Activated B cell treated with CpG ODN at 0.5 μM for 24 hours (primary cell): ENCODE measurements at regions not wholly inside any gene's neighbourhood (a gene's known extent, or its start where the extent isn't known, plus 50 kb on each side); places are given as distances from the start of the nearest gene placed in this dataset.

ENCODE experiments used
- ATAC-seq: fragments of 200-7000 bp; cut with Tn5 transposase; one replicate; pipeline ENCODE4 v1.10.0; 2021; ENCODE audit warnings: low read depth, mild to moderate bottlenecking, moderate library complexity
- CTCF ChIA-PET: fragments of 350-600 bp; sonication (Branson Sonifier 250); formaldehyde crosslinking; loops from one replicate; lab custom pipeline; 2021; ENCODE audit warnings: antibody characterized with exemption; lab: Charles Lee
- POLR2A ChIA-PET: fragments of 350-600 bp; sonication (Branson Sonifier 250); formaldehyde crosslinking; loops from one replicate; lab custom pipeline; 2021; ENCODE audit warnings: antibody characterized with exemption; lab: Charles Lee
- DNase-seq: peaks from one replicate; pipeline ENCODE4 v3.0.0; 2022
- H3K27ac Mint-ChIP-seq: one replicate; pipeline ENCODE4 v1.8.0; 2020; ENCODE audit warnings: mixed read lengths
- H3K27me3 Mint-ChIP-seq: one replicate; pipeline ENCODE4 v1.8.0; 2021; ENCODE audit warnings: mixed read lengths
- H3K36me3 Mint-ChIP-seq: one replicate; pipeline ENCODE4 v1.8.0; 2021; ENCODE audit warnings: low read depth, mixed read lengths
- H3K4me1 Mint-ChIP-seq: one replicate; pipeline ENCODE4 v1.8.0; 2021; ENCODE audit warnings: mixed read lengths
- H3K4me3 Mint-ChIP-seq: one replicate; pipeline ENCODE4 v1.8.0; 2020; ENCODE audit warnings: mild to moderate bottlenecking, mixed read lengths
- H3K9me3 Mint-ChIP-seq: one replicate; pipeline ENCODE4 v1.8.0; 2020; ENCODE audit warnings: mixed read lengths
- CTCF ChIP-seq: fragments of 200-600 bp; IDR thresholded peaks from one replicate; pipeline ENCODE4 v1.8.0; 2022; ENCODE audit warnings: antibody characterized with exemption, mild to moderate bottlenecking
- intact Hi-C: fragments of 100-400 bp; cut with micrococcal nuclease; formaldehyde crosslinking; loops from one replicate; pipeline ENCODE4 v1.15.1; 2024

GRCh38 chr13:53691417-53691816, 662.8 kb downstream of the OLFM4 start:
- no peak for DNase-seq
- intact Hi-C loops = no loop called here
- Mint-ChIP-seq H3K4me1 (no peaks in the 10 kb centered on the region), H3K27me3 (no peaks in the 10 kb centered on the region), H3K36me3 (no peaks in the 10 kb centered on the region), H3K27ac (no peak overlapping the region), H3K9me3 (peaks cover 10% of the 10 kb centered on the region), H3K4me3 (no peak overlapping the region)
- TF ChIP-seq CTCF = no peak
- POLR2A ChIA-PET = no interaction called here
- CTCF ChIA-PET = no interaction called here
- no peak for ATAC-seq

- CTCF ChIA-PET = no interaction called here
Observed at GRCh38 chr13:53694814-53695532, 666.4 kb downstream of the OLFM4 start.

GRCh38 chr13:53703371-53704080, 674.9 kb downstream of the OLFM4 start:
- no peak for DNase-seq
- TF ChIP-seq CTCF = no peak
- ChIA-PET POLR2A (no interaction called here), CTCF (no interaction called here)
- no peak for ATAC-seq
- intact Hi-C loops = no loop called here
- no peaks in the 10 kb centered on the region for H3K27me3 Mint-ChIP-seq
- H3K27ac Mint-ChIP-seq = no peak overlapping the region
- peaks cover 7% of the 10 kb centered on the region for H3K9me3 Mint-ChIP-seq
- no peak overlapping the region for H3K4me3 Mint-ChIP-seq
- no peaks in the 10 kb centered on the region for H3K4me1 Mint-ChIP-seq
- no peaks in the 10 kb centered on the region for H3K36me3 Mint-ChIP-seq

More at GRCh38 chr13:53694814-53695532, 666.4 kb downstream of the OLFM4 start:
- TF ChIP-seq CTCF = no peak
- Mint-ChIP-seq H3K4me3 (no peak overlapping the region), H3K36me3 (no peaks in the 10 kb centered on the region), H3K27me3 (no peaks in the 10 kb centered on the region), H3K4me1 (no peaks in the 10 kb centered on the region), H3K27ac (no peak overlapping the region), H3K9me3 (peaks cover 6% of the 10 kb centered on the region)
- intact Hi-C loops = no loop called here
- POLR2A ChIA-PET = no interaction called here
- ATAC-seq = no peak
- DNase-seq = no peak

- POLR2A ChIA-PET = no interaction called here
- DNase-seq = no peak
- no peak for TF ChIP-seq CTCF
- no peaks in the 10 kb centered on the region for H3K27me3 Mint-ChIP-seq
- no peak overlapping the region for H3K4me3 Mint-ChIP-seq
- no peaks in the 10 kb centered on the region for H3K36me3 Mint-ChIP-seq
- intact Hi-C loops = no loop called here
- H3K27ac Mint-ChIP-seq = no peak overlapping the region
- CTCF ChIA-PET = no interaction called here
- H3K9me3 Mint-ChIP-seq = peaks cover 16% of the 10 kb centered on the region
- no peaks in the 10 kb centered on the region for H3K4me1 Mint-ChIP-seq
- no peak for ATAC-seq
Observed at GRCh38 chr13:53719281-53719680, 690.7 kb downstream of the OLFM4 start.

- Mint-ChIP-seq H3K9me3 (no peaks in the 10 kb centered on the region), H3K36me3 (no peaks in the 10 kb centered on the region), H3K4me1 (no peaks in the 10 kb centered on the region), H3K4me3 (no peak overlapping the region), H3K27ac (no peak overlapping the region), H3K27me3 (no peaks in the 10 kb centered on the region)
- no peak for ATAC-seq
- ChIA-PET POLR2A (no interaction called here), CTCF (no interaction called here)
- DNase-seq = no peak
- intact Hi-C loops = no loop called here
- no peak for TF ChIP-seq CTCF
Observed at GRCh38 chr13:53732664-53733063, 704.1 kb downstream of the OLFM4 start.
